B cell (primary cell): ENCODE measurements at regions not wholly inside any gene's neighbourhood (a gene's known extent, or its start where the extent isn't known, plus 50 kb on each side); places are given as distances from the start of the nearest gene placed in this dataset.
"Not testable (repeated sequence)": the region's sequence is repeated elsewhere in the genome, so short reads cannot be mapped to it uniquely, and the experiment has no call there.

ENCODE experiments used
- ATAC-seq: fragments of 200-7000 bp; cut with Tn5 transposase; one replicate; pipeline ENCODE4 v1.10.0; 2021; ENCODE audit warnings: low read depth, mild to moderate bottlenecking, moderate number of reproducible peaks, moderate library complexity
- CTCF ChIA-PET: fragments of 350-600 bp; sonication (Branson Sonifier 250); formaldehyde crosslinking; loops from one replicate; lab custom pipeline; 2021; ENCODE audit warnings: antibody characterized with exemption, inconsistent platforms; lab: Charles Lee
- POLR2A ChIA-PET: fragments of 350-600 bp; sonication (Branson Sonifier 250); formaldehyde crosslinking; loops from one replicate; lab custom pipeline; 2021; ENCODE audit warnings: antibody characterized with exemption; lab: Charles Lee
- DNase-seq: peaks from one replicate; pipeline ENCODE4 v3.0.0; 2013
- H2AFZ ChIP-seq: 2 replicates; pipeline ENCODE4 v1.6.1; 2012; ENCODE audit warnings: mild to moderate bottlenecking, low read depth, low read length; ENCODE audit not compliant: insufficient read depth, poor library complexity, severe bottlenecking
- H3K27ac ChIP-seq, 2 donors: 1 replicate in 1 of 2; 2 replicates in 1 of 2; pipeline ENCODE4 v1.5.1; 2012 to 2013; ENCODE audit warnings: low read length in 2 of 2, mild to moderate bottlenecking in 2 of 2, moderate library complexity in 1 of 2
- H3K27me3 ChIP-seq, 4 experiments: fragments of 200-600 bp in 1 of 4; sonication (generic) in 1 of 4; replicated peaks in 1 of 4; 1 replicate in 2 of 4; 2 replicates in 2 of 4; pipeline versions ENCODE4 v1.6.1 to v1.7.0; 2013 to 2016; ENCODE audit warnings: low read length in 3 of 4, mild to moderate bottlenecking in 2 of 4, mixed read lengths in 1 of 4, moderate library complexity in 1 of 4; ENCODE audit not compliant: insufficient read depth in 4 of 4, control insufficient read depth in 3 of 4; ENCODE audit errors: control extremely low read depth in 1 of 4
- H3K36me3 ChIP-seq, 2 experiments: replicated peaks in 1 of 2; 1 replicate in 1 of 2; 2 replicates in 1 of 2; pipeline versions ENCODE4 v1.6.1 to v1.7.1; 2013; ENCODE audit warnings: low read length in 1 of 2; ENCODE audit not compliant: insufficient read depth in 2 of 2, control insufficient read depth in 1 of 2; ENCODE audit errors: control extremely low read depth in 1 of 2, extremely low read depth in 1 of 2
- H3K4me1 ChIP-seq, 2 donors: fragments of 200-600 bp in 1 of 2; sonication (generic) in 1 of 2; 1 replicate in 1 of 2; 2 replicates in 1 of 2; pipeline versions ENCODE4 v1.5.1 to v1.6.1; 2013 to 2017; ENCODE audit warnings: low read length in 2 of 2; ENCODE audit not compliant: control insufficient read depth in 2 of 2, insufficient read depth in 2 of 2
- H3K4me2 ChIP-seq: replicated peaks from 2 replicates; pipeline ENCODE3; 2012; ENCODE audit warnings: mild to moderate bottlenecking, low read depth, low read length; ENCODE audit not compliant: poor library complexity, severe bottlenecking
- H3K4me3 ChIP-seq, 5 experiments: fragments of 200-600 bp in 1 of 5; sonication (generic) in 1 of 5; 1 replicate in 3 of 5; 2 replicates in 2 of 5; pipeline versions ENCODE4 v1.5.1 to v1.7.0; 2011 to 2016; ENCODE audit warnings: low read length in 4 of 5, mild to moderate bottlenecking in 4 of 5, low read depth in 2 of 5, control low read depth in 1 of 5, moderate library complexity in 1 of 5; ENCODE audit not compliant: insufficient read depth in 1 of 5; ENCODE audit errors: control extremely low read depth in 1 of 5, extremely low read depth in 1 of 5
- H3K79me2 ChIP-seq: fragments of 200-600 bp; sonication (generic); one replicate; pipeline ENCODE4 v1.6.0; 2016; ENCODE audit warnings: low read length; ENCODE audit not compliant: control insufficient read depth, insufficient read depth
- H3K9ac ChIP-seq: fragments of 200-600 bp; sonication (generic); 2 replicates; pipeline ENCODE4 v1.6.1; 2017; ENCODE audit warnings: mild to moderate bottlenecking, low read length, moderate library complexity
- H3K9me3 ChIP-seq, 3 donors: one replicate each; pipeline versions ENCODE4 v1.6.1 to v1.7.1; 2013; ENCODE audit warnings: low read length in 2 of 3; ENCODE audit not compliant: control insufficient read depth in 2 of 3, insufficient read depth in 1 of 3; ENCODE audit errors: control extremely low read depth in 1 of 3
- H4K20me1 ChIP-seq: 2 replicates; pipeline ENCODE4 v1.6.0; 2012; ENCODE audit warnings: mild to moderate bottlenecking, low read length; ENCODE audit not compliant: insufficient read depth, control insufficient read depth, poor library complexity, severe bottlenecking
- H3K27ac Mint-ChIP-seq: one replicate; pipeline ENCODE4 v1.8.0; 2021; ENCODE audit warnings: mixed read lengths
- H3K27me3 Mint-ChIP-seq: one replicate; pipeline ENCODE4 v1.8.0; 2021; ENCODE audit warnings: mixed read lengths
- H3K4me1 Mint-ChIP-seq: one replicate; pipeline ENCODE4 v1.8.0; 2021; ENCODE audit warnings: mixed read lengths
- H3K4me3 Mint-ChIP-seq: one replicate; pipeline ENCODE4 v1.8.0; 2021; ENCODE audit warnings: mixed read lengths
- H3K9me3 Mint-ChIP-seq: one replicate; pipeline ENCODE4 v1.8.0; 2022; ENCODE audit warnings: mixed read lengths; ENCODE audit not compliant: insufficient read depth
- CTCF ChIP-seq: fragments of 200-600 bp; IDR thresholded peaks from one replicate; pipeline ENCODE4 v1.8.0; 2022; ENCODE audit warnings: antibody characterized with exemption, mild to moderate bottlenecking
- EZH2 ChIP-seq: IDR thresholded peaks from 2 replicates; pipeline ENCODE4 v1.6.1; 2012; ENCODE audit warnings: borderline replicate concordance, low read depth, mild to moderate bottlenecking, moderate library complexity, low read length; ENCODE audit not compliant: insufficient read depth, poor library complexity, severe bottlenecking
- WGBS: methylation state at CpG from one replicate; pipeline ENCODE4 v1.1.5; 2013; ENCODE audit warnings: missing lambda C conversion rate; ENCODE audit not compliant: insufficient coverage; 5-methylcytosine and 5-hydroxymethylcytosine counted together
- intact Hi-C: fragments of 100-400 bp; cut with micrococcal nuclease; formaldehyde crosslinking; loops from one replicate; pipeline ENCODE4 v1.10.0; 2022

DNA sequence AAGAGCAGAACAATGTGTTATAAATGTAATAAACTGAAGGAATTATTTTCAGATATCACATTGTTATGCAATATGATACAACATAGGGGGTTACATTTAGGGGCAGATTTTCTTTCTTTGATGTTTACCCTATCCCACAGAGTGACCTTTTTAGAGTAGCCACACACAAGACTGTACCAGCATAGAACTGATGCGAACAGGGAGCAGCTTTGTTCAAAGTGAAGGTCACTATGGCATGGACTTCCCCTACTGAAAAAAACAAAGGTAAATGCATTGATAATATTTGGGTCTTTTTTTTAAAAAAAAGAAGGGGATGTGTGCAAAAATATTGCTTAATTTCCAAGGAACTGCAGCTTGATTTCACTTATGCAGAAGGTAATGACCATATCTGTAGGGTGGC, 1354.9 kb downstream of the SUCLG1 start:
- no CpG with 5 or more reads among the region's 1 CpG for WGBS
- Histone ChIP-seq H3K27ac (no peak overlapping the region), H2AFZ (no peak overlapping the region), H3K4me3 (no peak overlapping the region), H3K4me2 (no peak overlapping the region), H3K79me2 (no peaks in the 10 kb centered on the region), H3K9ac (no peak overlapping the region), H3K4me1 (no peaks in the 10 kb centered on the region), H3K9me3 (peaks cover 0 to 9% (median 4%) of the 10 kb centered on the region in 3 donors), H3K27me3 (no peaks in the 10 kb centered on the region), H3K36me3 (no peaks in the 10 kb centered on the region), H4K20me1 (no peaks in the 10 kb centered on the region)
- no peak for DNase-seq
- no peak overlapping the region for H3K27ac Mint-ChIP-seq
- no peaks in the 10 kb centered on the region for H3K27me3 Mint-ChIP-seq
- ATAC-seq, result no peak
- intact Hi-C loops, result no loop called here
- TF ChIP-seq CTCF (no peak), EZH2 (no peak)
- no peak overlapping the region for H3K4me3 Mint-ChIP-seq
- POLR2A ChIA-PET, result no interaction called here
- CTCF ChIA-PET, result no interaction called here
- peaks cover 9% of the 10 kb centered on the region for H3K9me3 Mint-ChIP-seq
- H3K4me1 Mint-ChIP-seq, result no peaks in the 10 kb centered on the region

GRCh38 chr2:83103613-83104012, 1355.5 kb downstream of the SUCLG1 start:
- CTCF ChIA-PET, result no interaction called here
- Mint-ChIP-seq H3K4me3 (no peak overlapping the region), H3K27ac (no peak overlapping the region), H3K27me3 (no peaks in the 10 kb centered on the region), H3K4me1 (no peaks in the 10 kb centered on the region), H3K9me3 (peaks cover 8% of the 10 kb centered on the region)
- POLR2A ChIA-PET, result no interaction called here
- Histone ChIP-seq H3K4me2 (no peak overlapping the region), H2AFZ (no peak overlapping the region), H3K9me3 (peaks cover 0 to 9% (median 4%) of the 10 kb centered on the region in 3 donors), H3K9ac (no peak overlapping the region), H3K27ac (no peak overlapping the region), H3K4me1 (no peaks in the 10 kb centered on the region), H3K79me2 (no peaks in the 10 kb centered on the region), H3K4me3 (no peak overlapping the region), H3K36me3 (no peaks in the 10 kb centered on the region), H3K27me3 (no peaks in the 10 kb centered on the region), H4K20me1 (no peaks in the 10 kb centered on the region)
- intact Hi-C loops, result no loop called here
- no CpG with 5 or more reads among the region's 1 CpG for WGBS
- no peak for ATAC-seq
- no peak for TF ChIP-seq CTCF
- no peak for TF ChIP-seq EZH2
- no peak for DNase-seq

DNA sequence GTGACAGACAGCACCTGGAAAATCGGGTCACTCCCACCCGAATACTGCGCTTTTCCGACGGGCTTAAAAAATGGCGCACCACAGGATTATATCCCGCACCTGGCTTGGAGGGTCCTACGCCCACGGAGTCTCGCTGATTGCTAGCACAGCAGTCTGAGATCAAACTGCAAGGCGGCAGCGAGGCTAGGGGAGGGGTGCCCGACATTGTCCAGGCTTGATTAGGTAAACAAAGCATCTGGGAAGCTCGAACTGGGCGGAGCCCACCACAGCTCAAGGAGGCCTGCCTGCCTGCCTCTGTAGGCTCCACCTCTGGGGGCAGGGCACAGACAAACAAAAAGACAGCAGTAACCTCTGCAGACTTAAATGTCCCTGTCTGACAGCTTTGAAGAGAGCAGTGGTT, 1370.0 kb downstream of the SUCLG1 start:
- H3K9me3 Mint-ChIP-seq, H3K27ac Mint-ChIP-seq, H3K27me3 Mint-ChIP-seq, H3K4me1 ChIP-seq, H4K20me1 ChIP-seq, ATAC-seq, DNase-seq, H2AFZ ChIP-seq, H3K9me3 ChIP-seq, CTCF ChIA-PET, H3K9ac ChIP-seq, H3K27me3 ChIP-seq, H3K4me1 Mint-ChIP-seq, H3K4me3 ChIP-seq, H3K36me3 ChIP-seq, H3K79me2 ChIP-seq, H3K4me2 ChIP-seq, intact Hi-C loops, H3K27ac ChIP-seq, H3K4me3 Mint-ChIP-seq, POLR2A ChIA-PET: not testable (repeated sequence)
- WGBS, result 98% methylated on average over 9 of the region's 15 CpGs
